ENCODE measurements at regions not wholly inside any gene's neighbourhood (a gene's known extent, or its start where the extent isn't known, plus 50 kb on each side); places are given as distances from the start of the nearest gene placed in this dataset.

DNA sequence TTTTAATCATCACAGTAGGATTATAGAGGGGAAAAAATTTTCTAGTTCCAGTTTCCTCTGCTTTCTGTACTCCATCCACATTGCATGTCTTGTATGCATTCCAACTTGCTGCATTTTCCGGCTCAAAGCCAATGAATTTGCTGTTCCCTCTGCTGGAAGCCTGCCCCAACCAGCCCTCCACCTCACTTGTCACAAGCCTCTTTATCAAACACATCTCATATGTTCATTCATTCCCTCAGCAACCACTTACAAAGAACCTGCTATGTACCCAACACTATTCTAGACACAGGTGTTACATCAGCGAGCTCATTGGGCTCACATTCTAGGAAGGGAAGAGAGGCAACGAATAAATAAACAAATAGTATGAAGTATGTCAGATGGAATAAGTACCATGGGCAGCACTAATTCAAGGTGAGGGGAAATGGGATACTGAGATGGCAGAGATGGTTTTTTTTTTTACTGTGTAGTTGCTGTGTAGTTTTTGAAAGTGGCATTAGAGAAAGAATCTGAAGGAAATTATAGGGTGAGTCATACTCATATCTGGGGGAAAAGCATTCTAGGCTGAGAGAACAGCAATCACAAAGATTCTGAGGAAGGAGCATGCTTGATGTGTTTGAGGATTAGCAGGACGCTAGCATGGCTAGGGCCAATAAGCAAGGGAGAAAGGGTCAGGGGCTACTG, 332.5 kb downstream of the PDGFC start:
- ChIA-PET POLR2A (no interaction called here), CTCF (no interaction called here)

GRCh38 chr4:156638334-156638733, 333.3 kb downstream of the PDGFC start:
- no peak for TF ChIP-seq CTCF (IDR thresholded peaks at IDR 0.05)
- Mint-ChIP-seq H3K27ac (no peak overlapping the region), H3K27me3 (no peaks in the 10 kb centered on the region), H3K36me3 (ENCODE audit: low read depth) (no peaks in the 10 kb centered on the region), H3K9me3 (no peaks in the 10 kb centered on the region), H3K4me3 (no peak overlapping the region), H3K4me1 (ENCODE audit: low read depth) (no peaks in the 10 kb centered on the region)
- ChIA-PET CTCF (no interaction called here), POLR2A (no interaction called here)
- intact Hi-C loops (cut with micrococcal nuclease): no loop called here
- no peak for ATAC-seq
- DNase-seq: no peak

More for the DNA sequence above, 332.5 kb downstream of the PDGFC start:
- no peaks in the 10 kb centered on the region for H3K4me1 Mint-ChIP-seq (ENCODE audit: low read depth)
- no peak for TF ChIP-seq CTCF (IDR thresholded peaks at IDR 0.05)
- no peaks in the 10 kb centered on the region for H3K9me3 Mint-ChIP-seq
- ATAC-seq (no peak), DNase-seq (no peak)
- H3K36me3 Mint-ChIP-seq (ENCODE audit: low read depth): no peaks in the 10 kb centered on the region
- H3K27me3 Mint-ChIP-seq: no peaks in the 10 kb centered on the region
- intact Hi-C loops (cut with micrococcal nuclease): no loop called here
- H3K27ac Mint-ChIP-seq: no peak overlapping the region
- no peak overlapping the region for H3K4me3 Mint-ChIP-seq

GRCh38 chr4:156636381-156636780, 335.2 kb downstream of the PDGFC start:
- ChIA-PET CTCF (no interaction called here), POLR2A (no interaction called here)
- intact Hi-C loops (cut with micrococcal nuclease): no loop called here
- ATAC-seq (no peak), DNase-seq (no peak)
- no peaks in the 10 kb centered on the region for H3K4me1 Mint-ChIP-seq (ENCODE audit: low read depth)
- H3K9me3 Mint-ChIP-seq: no peaks in the 10 kb centered on the region
- H3K27me3 Mint-ChIP-seq: no peaks in the 10 kb centered on the region
- H3K4me3 Mint-ChIP-seq: no peak overlapping the region
- TF ChIP-seq CTCF (IDR thresholded peaks at IDR 0.05): no peak
- H3K36me3 Mint-ChIP-seq (ENCODE audit: low read depth): no peaks in the 10 kb centered on the region
- no peak overlapping the region for H3K27ac Mint-ChIP-seq

DNA sequence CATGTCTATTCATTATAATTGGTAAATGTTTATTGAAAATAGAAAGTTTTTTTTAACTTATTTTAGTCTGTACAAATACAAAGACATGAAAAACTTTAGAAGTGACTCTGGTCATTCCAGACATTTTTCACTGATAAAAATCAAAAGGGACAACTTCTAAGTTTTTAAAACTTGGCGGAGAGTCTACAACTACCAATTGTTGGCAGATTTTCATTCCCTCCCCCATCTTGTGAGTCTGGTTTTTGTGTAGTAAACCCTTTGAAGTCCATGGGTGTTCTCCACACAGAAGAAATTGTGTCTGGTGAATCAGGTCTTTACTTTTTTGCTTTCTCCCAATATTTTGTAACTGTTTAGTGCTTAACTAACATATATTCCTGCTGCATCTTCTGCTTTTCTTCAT, 336.5 kb downstream of the PDGFC start:
- no peak for DNase-seq
- Mint-ChIP-seq H3K9me3 (no peaks in the 10 kb centered on the region), H3K27ac (no peak overlapping the region), H3K4me1 (ENCODE audit: low read depth) (no peaks in the 10 kb centered on the region), H3K27me3 (no peaks in the 10 kb centered on the region), H3K36me3 (ENCODE audit: low read depth) (no peaks in the 10 kb centered on the region), H3K4me3 (no peak overlapping the region)
- intact Hi-C loops (cut with micrococcal nuclease): no loop called here
- ChIA-PET POLR2A (no interaction called here), CTCF (no interaction called here)
- no peak for TF ChIP-seq CTCF (IDR thresholded peaks at IDR 0.05)
- no peak for ATAC-seq

GRCh38 chr4:156634612-156635011, 337.0 kb downstream of the PDGFC start:
- ATAC-seq (no peak), DNase-seq (no peak)
- Mint-ChIP-seq H3K36me3 (ENCODE audit: low read depth) (no peaks in the 10 kb centered on the region), H3K4me1 (ENCODE audit: low read depth) (no peaks in the 10 kb centered on the region), H3K9me3 (no peaks in the 10 kb centered on the region), H3K4me3 (no peak overlapping the region), H3K27ac (no peak overlapping the region), H3K27me3 (no peaks in the 10 kb centered on the region)
- ChIA-PET CTCF (no interaction called here), POLR2A (no interaction called here)
- no peak for TF ChIP-seq CTCF (IDR thresholded peaks at IDR 0.05)
- intact Hi-C loops (cut with micrococcal nuclease): no loop called here

All from activated CD8-positive, alpha-beta T cell treated with anti-CD3 and anti-CD28 coated beads for 36 hours (primary cell).